T-helper 1 cell (primary cell): ENCODE measurements at regions not wholly inside any gene's neighbourhood (a gene's known extent, or its start where the extent isn't known, plus 50 kb on each side); places are given as distances from the start of the nearest gene placed in this dataset.
"Not testable (repeated sequence)": the region's sequence is repeated elsewhere in the genome, so short reads cannot be mapped to it uniquely, and the experiment has no call there.

Experiments
- DNase-seq, 5 donors: peaks; one replicate each; pipeline ENCODE4 v3.0.0-alpha.2; 2012 to 2020

GRCh38 chr13:60214213-60215055 is 50.7 kb upstream of the DIAPH3 start:
- no peak for DNase-seq

- no peak for DNase-seq
These were observed 56.3 kb upstream of the DIAPH3 start for GRCh38 chr13:60220072-60220471.

GRCh38 chr13:60221581-60221980 is 57.9 kb upstream of the DIAPH3 start:
- DNase-seq = no peak

- DNase-seq = no peak
These were observed 62.8 kb upstream of the DIAPH3 start for GRCh38 chr13:60226507-60226906.

- no peak for DNase-seq
These were observed 63.4 kb upstream of the DIAPH3 start for GRCh38 chr13:60227158-60227557.

- no peak for DNase-seq
These were observed 66.1 kb upstream of the DIAPH3 start for GRCh38 chr13:60229708-60230272.

DNA sequence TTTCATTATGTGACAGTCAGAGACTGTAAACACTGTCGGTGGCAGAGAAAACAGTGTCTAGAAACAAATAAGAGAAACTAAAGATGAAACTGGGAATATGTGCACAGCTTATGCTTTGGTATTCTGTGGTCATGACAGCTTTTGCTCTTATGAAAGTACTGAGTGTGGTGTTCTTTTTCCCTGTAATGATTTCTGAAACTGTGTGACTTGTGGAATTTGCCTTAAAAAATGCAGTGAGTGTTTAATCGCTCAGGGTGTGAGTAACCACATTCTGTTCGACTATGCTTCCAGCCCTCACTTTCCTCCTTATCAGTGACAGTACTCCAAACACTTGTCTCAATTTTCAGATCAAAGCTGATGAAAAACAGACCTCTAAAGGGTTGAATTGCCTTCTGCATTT is 66.9 kb upstream of the DIAPH3 start:
- DNase-seq = no peak

DNA sequence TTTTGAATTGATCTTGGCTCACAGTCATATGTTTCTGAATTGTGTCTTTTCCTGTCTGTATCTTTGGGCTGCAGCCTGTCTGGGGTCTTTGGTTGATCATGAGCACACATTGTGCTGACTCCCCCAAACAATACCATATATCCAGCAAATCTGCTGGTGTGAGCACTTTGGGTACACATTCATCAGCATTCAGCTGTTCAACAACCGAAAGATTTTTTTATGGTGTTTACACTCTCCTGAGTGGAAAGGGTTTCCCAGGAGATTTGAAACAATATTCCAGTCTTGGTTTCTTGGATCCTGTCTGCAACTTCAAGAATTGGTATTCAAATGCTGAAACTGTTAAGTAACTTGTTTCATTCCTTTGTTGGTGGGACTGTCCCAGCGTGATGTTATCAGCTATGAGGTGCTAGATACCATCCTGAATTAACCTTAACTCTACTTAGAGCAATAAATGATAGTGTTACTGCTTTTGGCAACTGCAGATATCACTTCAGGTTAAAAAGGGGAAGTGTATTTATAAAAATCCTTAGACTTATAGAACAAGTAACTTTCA is 78.4 kb upstream of the DIAPH3 start:
- DNase-seq = no peak

- no peak for DNase-seq
These were observed 80.7 kb upstream of the DIAPH3 start for GRCh38 chr13:60244381-60244780.

- not testable (repeated sequence) for DNase-seq
These were observed 87.7 kb upstream of the DIAPH3 start for GRCh38 chr13:60251419-60251818.

GRCh38 chr13:60258349-60258748 is 94.6 kb upstream of the DIAPH3 start:
- no peak for DNase-seq

DNA sequence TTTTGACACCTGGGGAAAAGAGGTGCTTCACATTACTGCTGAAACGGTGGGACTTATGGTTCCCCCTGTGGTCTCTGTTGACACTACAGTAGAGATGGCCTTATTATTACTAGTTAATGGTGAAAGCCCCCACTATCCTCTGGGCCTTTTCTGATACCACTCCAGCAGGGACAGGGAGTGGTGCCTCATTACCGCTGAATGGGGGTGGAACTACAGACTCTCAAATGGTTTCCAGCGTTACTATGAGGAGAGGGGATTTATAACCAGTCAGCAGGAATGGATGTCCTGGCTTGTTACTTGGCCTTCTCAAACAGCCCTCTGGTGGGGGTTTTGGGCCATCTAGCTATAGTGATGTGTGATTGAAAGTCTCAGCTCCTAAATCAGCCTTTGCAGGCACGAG is 96.7 kb upstream of the DIAPH3 start:
- no peak for DNase-seq

GRCh38 chr13:60261432-60262351 is 98.0 kb upstream of the DIAPH3 start:
- DNase-seq = no peak

GRCh38 chr13:60265566-60265965 is 101.8 kb upstream of the DIAPH3 start:
- no peak for DNase-seq

- no peak for DNase-seq
These were observed 103.9 kb upstream of the DIAPH3 start for GRCh38 chr13:60267498-60268202.

- DNase-seq = no peak
These were observed 104.5 kb upstream of the DIAPH3 start for GRCh38 chr13:60268203-60268555.

DNA sequence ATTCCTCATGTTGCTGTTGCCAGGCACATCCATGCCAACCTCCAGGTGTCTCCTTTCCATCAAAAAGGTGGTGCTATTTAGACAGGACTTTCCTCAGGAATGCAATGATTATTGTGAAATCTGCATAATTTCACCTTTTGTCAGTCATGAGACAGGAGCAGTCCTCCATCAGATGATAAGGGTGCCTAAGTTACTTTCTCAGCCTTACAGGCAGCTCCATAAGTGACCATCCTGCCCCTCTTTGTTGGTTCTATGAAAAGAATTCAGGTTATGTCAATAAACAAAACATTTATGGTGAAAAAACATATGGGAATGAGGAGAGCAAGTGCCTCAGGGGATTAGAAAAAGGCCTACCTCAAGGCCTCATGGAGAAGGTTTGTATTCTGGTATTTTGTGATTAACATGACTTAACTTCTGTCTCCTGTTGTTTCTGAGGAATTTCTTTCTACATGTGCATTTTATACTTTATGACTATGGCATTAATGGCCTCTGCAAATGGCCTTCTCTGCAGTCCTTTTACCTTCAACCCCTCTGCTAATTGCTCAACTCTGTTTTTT is 110.3 kb upstream of the DIAPH3 start:
- no peak for DNase-seq

DNA sequence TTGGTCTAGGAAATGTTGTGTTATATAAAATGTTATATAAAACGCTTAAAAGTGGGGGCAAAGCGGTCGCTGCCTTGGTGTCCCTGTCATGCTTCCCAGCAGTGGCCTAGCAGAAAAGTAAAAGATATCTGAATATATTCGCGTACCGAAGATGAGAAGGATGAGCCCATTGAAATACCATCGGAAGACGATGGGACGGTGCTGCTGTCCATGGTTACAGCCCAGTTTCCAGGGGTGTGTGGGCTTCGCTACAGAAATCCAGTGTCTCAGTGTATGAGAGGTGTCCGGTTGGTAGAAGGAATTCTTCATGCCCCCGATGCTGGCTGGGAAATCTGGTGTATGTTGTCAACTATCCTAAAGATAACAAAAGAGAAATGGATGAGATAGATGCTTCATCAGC is 110.9 kb upstream of the DIAPH3 start:
- DNase-seq = no peak

DNA sequence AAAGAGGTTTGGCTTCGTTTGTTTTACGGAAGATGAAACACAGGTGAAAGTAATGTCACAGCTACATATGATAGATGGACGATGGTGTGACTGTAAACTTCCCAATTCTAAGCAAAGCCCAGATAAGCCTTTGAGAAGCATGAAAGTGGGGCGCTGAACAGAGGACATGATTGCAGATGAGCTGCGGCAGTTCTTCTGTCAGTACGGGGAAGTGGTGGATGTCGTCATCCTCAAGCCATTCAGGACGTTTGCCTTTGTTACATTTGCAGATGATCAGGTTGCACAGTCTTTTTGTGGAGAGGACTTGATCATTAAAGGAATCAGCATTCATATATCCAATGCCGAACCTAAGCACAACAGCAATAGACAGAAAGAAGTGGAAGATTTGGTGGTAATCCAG is 111.5 kb upstream of the DIAPH3 start:
- no peak for DNase-seq

- DNase-seq = not testable (repeated sequence)
These were observed 116.5 kb upstream of the TDRD3 start for GRCh38 chr13:60280524-60280923.

DNA sequence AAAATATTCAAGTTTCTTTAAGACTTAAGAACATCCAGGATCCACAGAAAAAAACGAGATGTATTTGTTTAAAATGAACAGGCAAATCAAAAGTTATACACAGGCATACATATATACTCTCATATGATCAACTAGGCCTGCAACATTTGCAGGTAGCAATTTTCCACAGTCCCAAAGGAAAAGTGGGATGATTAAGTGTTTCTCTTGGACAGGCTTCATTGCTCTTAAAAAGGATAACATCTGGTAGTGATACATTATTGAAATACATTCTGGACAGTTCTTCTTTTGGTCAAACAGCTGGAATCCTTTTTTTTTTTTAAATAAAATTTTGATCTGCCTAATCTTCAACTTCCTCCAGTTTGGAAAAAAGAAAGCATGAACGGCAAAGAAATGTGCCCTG is 114.8 kb upstream of the TDRD3 start:
- no peak for DNase-seq

GRCh38 chr13:60282708-60283107 is 114.3 kb upstream of the TDRD3 start:
- no peak for DNase-seq
